Astrocyte (in vitro differentiated cells and primary cell): ENCODE measurements at regions not wholly inside any gene's neighbourhood (a gene's known extent, or its start where the extent isn't known, plus 50 kb on each side); places are given as distances from the start of the nearest gene placed in this dataset.

ENCODE experiments used
- EZH2 ChIP-seq: IDR thresholded peaks from 2 replicates; pipeline ENCODE4 v1.6.1; 2012; ENCODE audit warnings: mild to moderate bottlenecking, low read length, inconsistent platforms; ENCODE audit not compliant: insufficient read depth
- TF ChIP-seq, protein P1 (sequence below): IDR thresholded peaks from 2 replicates; pipeline ENCODE4 v1.5.1; 2011; ENCODE audit warnings: low read depth, mild to moderate bottlenecking, inconsistent platforms, low read length, moderate library complexity; ENCODE audit not compliant: insufficient read depth

DNA sequence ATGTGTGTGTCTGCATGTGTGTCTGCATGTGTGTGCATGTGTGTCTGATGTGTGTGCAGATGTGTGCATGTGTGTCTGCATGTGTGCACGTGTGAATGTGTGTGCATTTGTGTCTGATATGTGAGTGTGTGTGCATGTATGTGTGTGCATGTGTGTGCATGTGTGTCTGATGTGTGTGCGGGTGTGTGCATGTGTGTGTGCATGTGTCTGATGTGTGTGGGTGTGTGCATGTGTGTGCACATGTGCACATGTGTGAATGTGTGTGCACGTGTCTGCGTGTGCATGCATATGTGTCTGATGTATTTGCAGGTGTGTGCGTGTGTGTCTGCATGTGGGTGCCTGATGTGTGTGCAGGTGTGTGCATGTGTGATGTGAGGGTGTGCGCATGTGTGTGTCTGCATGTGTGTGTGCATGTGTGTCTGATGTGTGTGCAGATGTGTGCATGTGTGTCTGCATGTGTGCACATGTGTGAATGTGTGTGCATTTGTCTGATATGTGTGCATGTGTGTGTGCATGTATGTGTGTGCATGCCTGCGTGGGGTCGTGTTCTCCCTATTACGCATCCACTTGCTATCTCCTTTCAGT is 470.1 kb upstream of the HS6ST1 start:
- TF ChIP-seq, protein P1, sequence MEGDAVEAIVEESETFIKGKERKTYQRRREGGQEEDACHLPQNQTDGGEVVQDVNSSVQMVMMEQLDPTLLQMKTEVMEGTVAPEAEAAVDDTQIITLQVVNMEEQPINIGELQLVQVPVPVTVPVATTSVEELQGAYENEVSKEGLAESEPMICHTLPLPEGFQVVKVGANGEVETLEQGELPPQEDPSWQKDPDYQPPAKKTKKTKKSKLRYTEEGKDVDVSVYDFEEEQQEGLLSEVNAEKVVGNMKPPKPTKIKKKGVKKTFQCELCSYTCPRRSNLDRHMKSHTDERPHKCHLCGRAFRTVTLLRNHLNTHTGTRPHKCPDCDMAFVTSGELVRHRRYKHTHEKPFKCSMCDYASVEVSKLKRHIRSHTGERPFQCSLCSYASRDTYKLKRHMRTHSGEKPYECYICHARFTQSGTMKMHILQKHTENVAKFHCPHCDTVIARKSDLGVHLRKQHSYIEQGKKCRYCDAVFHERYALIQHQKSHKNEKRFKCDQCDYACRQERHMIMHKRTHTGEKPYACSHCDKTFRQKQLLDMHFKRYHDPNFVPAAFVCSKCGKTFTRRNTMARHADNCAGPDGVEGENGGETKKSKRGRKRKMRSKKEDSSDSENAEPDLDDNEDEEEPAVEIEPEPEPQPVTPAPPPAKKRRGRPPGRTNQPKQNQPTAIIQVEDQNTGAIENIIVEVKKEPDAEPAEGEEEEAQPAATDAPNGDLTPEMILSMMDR: no peak
- TF ChIP-seq EZH2: no peak
